Caco-2 (cell line): ENCODE measurements at regions not wholly inside any gene's neighbourhood (a gene's known extent, or its start where the extent isn't known, plus 50 kb on each side); places are given as distances from the start of the nearest gene placed in this dataset.

Experiments
- BruUV-seq: library from RNA; stranded (reverse); fragments of 400-500 nt; replicated peaks from 2 replicates; lab custom pipeline; 2021; lab: Mats Ljungman, UMichigan
- CTCF ChIA-PET: fragments of 300-600 bp; sonication (Branson Sonifier 250); formaldehyde crosslinking; loops from one replicate; lab custom pipeline; 2022; ENCODE audit warnings: antibody characterized with exemption; lab: Charles Lee
- POLR2A ChIA-PET: fragments of 300-600 bp; sonication (Branson Sonifier 250); formaldehyde crosslinking; loops from one replicate; lab custom pipeline; 2022; ENCODE audit warnings: antibody characterized with exemption; lab: Charles Lee
- DNase-seq, 2 experiments: peaks; one replicate each; pipeline versions ENCODE4 v3.0.0 to v3.0.0-alpha.2; 2020 to 2022
- H3K27me3 ChIP-seq: replicated peaks from 2 replicates; pipeline ENCODE4 v1.6.0; 2011; ENCODE audit warnings: low read length; ENCODE audit not compliant: control insufficient read depth, insufficient read depth
- H3K36me3 ChIP-seq: 2 replicates; pipeline ENCODE4 v1.5.1; 2011; ENCODE audit warnings: low read length; ENCODE audit not compliant: control insufficient read depth, insufficient read depth
- H3K4me1 ChIP-seq: fragments of 250-450 bp; sonication (Bioruptor Pico); 2 replicates; pipeline ENCODE4 v1.5.1; 2020; ENCODE audit warnings: mild to moderate bottlenecking
- H3K4me3 ChIP-seq: 2 replicates; pipeline ENCODE4 v1.5.1; 2011; ENCODE audit warnings: low read depth, mild to moderate bottlenecking, control low read depth, low read length
- H3K9me3 ChIP-seq: fragments of 250-450 bp; sonication (Bioruptor Pico); 2 replicates; pipeline ENCODE4 v1.5.1; 2020; ENCODE audit warnings: mild to moderate bottlenecking, moderate library complexity
- H3K27ac Mint-ChIP-seq: one replicate; pipeline ENCODE4 v1.8.0; 2022; ENCODE audit warnings: mixed read lengths; ENCODE audit not compliant: unreplicated experiment
- H3K27me3 Mint-ChIP-seq: one replicate; pipeline ENCODE4 v1.8.0; 2022; ENCODE audit warnings: mixed read lengths; ENCODE audit not compliant: insufficient read depth, unreplicated experiment
- H3K36me3 Mint-ChIP-seq: one replicate; pipeline ENCODE4 v1.8.0; 2022; ENCODE audit warnings: mild to moderate bottlenecking, mixed read lengths; ENCODE audit not compliant: insufficient read depth, unreplicated experiment
- H3K4me1 Mint-ChIP-seq: one replicate; pipeline ENCODE4 v1.8.0; 2022; ENCODE audit warnings: low read depth, mixed read lengths; ENCODE audit not compliant: unreplicated experiment
- H3K4me3 Mint-ChIP-seq: one replicate; pipeline ENCODE4 v1.8.0; 2022; ENCODE audit warnings: mild to moderate bottlenecking, moderate library complexity, mixed read lengths; ENCODE audit not compliant: unreplicated experiment
- H3K9me3 Mint-ChIP-seq: one replicate; pipeline ENCODE4 v1.8.0; 2022; ENCODE audit warnings: mixed read lengths; ENCODE audit not compliant: unreplicated experiment
- intact Hi-C: fragments of 100-400 bp; cut with micrococcal nuclease; formaldehyde crosslinking; loops from one replicate; pipeline ENCODE4 v1.10.0; 2022; ENCODE audit not compliant: unreplicated experiment
- TF ChIP-seq, protein P1 (sequence below), 2 experiments: fragments of 200-600 bp in 1 of 2; IDR thresholded peaks; 1 replicate in 1 of 2; 2 replicates in 1 of 2; pipeline versions ENCODE4 v1.5.1 to v1.8.0; 2011 to 2022; ENCODE audit warnings: antibody characterized with exemption in 1 of 2, control low read depth in 1 of 2, inconsistent platforms in 1 of 2, low read depth in 1 of 2, low read length in 1 of 2, mild to moderate bottlenecking in 1 of 2, moderate library complexity in 1 of 2; ENCODE audit not compliant: insufficient read depth in 1 of 2, severe bottlenecking in 1 of 2, unreplicated experiment in 1 of 2

DNA sequence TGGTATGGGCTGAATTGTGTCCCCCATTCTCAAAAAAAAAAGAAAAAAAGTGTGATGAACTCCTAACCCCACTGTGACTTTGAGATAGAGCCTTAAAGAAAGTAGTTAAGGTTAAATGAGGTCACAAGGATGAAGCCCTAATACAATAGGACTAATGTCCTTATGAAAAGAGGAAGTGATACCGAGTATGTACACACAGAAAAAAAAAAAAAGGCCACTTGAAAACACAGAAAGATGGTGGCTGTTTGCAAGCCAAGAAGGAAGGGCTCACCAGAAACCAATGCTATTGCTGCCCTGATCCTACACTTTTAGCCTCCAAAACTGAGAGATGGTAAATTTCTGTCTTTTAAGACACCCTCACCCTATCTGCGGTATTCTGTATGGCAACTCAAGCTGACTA, 955.6 kb downstream of the PCDH17 start:
- H3K36me3 Mint-ChIP-seq: no peaks in the 10 kb centered on the region
- Histone ChIP-seq H3K4me3 (no peak overlapping the region), H3K4me1 (no peaks in the 10 kb centered on the region), H3K36me3 (no peaks in the 10 kb centered on the region), H3K27me3 (no peaks in the 10 kb centered on the region), H3K9me3 (no peaks in the 10 kb centered on the region)
- POLR2A ChIA-PET: no interaction called here
- H3K9me3 Mint-ChIP-seq: no peaks in the 10 kb centered on the region
- DNase-seq: no peak
- CTCF ChIA-PET: no interaction called here
- H3K27me3 Mint-ChIP-seq: peaks cover 3% of the 10 kb centered on the region
- H3K4me1 Mint-ChIP-seq: no peaks in the 10 kb centered on the region
- intact Hi-C loops: no loop called here
- no peak overlapping the region for H3K27ac Mint-ChIP-seq
- TF ChIP-seq, protein P1, sequence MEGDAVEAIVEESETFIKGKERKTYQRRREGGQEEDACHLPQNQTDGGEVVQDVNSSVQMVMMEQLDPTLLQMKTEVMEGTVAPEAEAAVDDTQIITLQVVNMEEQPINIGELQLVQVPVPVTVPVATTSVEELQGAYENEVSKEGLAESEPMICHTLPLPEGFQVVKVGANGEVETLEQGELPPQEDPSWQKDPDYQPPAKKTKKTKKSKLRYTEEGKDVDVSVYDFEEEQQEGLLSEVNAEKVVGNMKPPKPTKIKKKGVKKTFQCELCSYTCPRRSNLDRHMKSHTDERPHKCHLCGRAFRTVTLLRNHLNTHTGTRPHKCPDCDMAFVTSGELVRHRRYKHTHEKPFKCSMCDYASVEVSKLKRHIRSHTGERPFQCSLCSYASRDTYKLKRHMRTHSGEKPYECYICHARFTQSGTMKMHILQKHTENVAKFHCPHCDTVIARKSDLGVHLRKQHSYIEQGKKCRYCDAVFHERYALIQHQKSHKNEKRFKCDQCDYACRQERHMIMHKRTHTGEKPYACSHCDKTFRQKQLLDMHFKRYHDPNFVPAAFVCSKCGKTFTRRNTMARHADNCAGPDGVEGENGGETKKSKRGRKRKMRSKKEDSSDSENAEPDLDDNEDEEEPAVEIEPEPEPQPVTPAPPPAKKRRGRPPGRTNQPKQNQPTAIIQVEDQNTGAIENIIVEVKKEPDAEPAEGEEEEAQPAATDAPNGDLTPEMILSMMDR (IDR thresholded peaks at IDR 0.05; ENCODE audit: insufficient read depth in 1 of 2, low read depth in 1 of 2, low read length in 1 of 2, severe bottlenecking in 1 of 2, unreplicated experiment in 1 of 2): no peak
- BruUV-seq: no TSS peak
- H3K4me3 Mint-ChIP-seq: no peak overlapping the region

DNA sequence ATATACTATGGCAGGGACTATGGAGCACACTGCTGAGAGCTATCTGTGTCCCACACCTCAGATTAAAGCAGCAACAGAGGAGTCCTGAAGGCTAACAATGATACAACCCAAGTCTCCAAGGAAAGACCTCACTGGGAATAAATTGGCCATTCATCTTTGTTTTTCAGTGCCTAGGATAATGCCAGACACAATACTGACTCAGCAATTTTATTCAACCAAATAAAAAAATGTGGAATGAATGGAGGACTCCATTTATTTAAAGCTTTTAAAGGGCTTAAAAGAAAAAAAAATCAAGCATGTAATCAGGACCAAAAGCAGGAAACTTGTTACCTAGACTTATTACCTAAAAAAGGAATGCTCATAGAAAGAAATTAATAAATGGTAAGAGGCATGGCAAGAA, 960.5 kb downstream of the PCDH17 start:
- intact Hi-C loops: no loop called here
- Mint-ChIP-seq H3K36me3 (no peaks in the 10 kb centered on the region), H3K27me3 (no peaks in the 10 kb centered on the region), H3K4me3 (no peak overlapping the region), H3K27ac (no peak overlapping the region), H3K9me3 (no peaks in the 10 kb centered on the region), H3K4me1 (no peaks in the 10 kb centered on the region)
- ChIA-PET CTCF (no interaction called here), POLR2A (no interaction called here)
- Histone ChIP-seq H3K9me3 (no peaks in the 10 kb centered on the region), H3K4me1 (no peaks in the 10 kb centered on the region), H3K27me3 (no peaks in the 10 kb centered on the region), H3K36me3 (no peaks in the 10 kb centered on the region), H3K4me3 (no peak overlapping the region)
- TF ChIP-seq, protein P1 (IDR thresholded peaks at IDR 0.05; ENCODE audit: insufficient read depth in 1 of 2, low read depth in 1 of 2, low read length in 1 of 2, severe bottlenecking in 1 of 2, unreplicated experiment in 1 of 2): no peak
- no peak for DNase-seq
- BruUV-seq: no TSS peak

DNA sequence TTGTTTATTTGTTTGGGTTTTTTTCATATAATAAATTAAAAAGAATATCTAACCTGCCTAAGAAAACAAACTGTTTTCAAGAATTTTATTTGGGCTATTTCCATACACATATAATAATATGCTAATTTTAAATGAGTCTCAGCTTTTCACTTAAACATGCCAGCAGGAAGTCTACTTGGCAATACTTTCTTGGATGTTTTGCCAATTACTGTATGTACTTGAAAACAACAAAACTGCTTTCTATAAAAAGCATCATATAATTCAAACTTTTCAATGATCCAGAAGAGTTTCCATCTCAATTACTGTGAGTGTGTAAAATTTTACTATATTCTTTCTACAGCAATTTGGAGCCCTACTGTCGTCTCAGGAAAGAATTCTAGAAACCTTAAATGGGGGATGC, 961.2 kb downstream of the PCDH17 start:
- H3K9me3 Mint-ChIP-seq: no peaks in the 10 kb centered on the region
- Histone ChIP-seq H3K9me3 (no peaks in the 10 kb centered on the region), H3K4me1 (peaks cover under 1% of the 10 kb centered on the region; the same call in 1 of the 2 replicates), H3K27me3 (no peaks in the 10 kb centered on the region), H3K4me3 (no peak overlapping the region), H3K36me3 (no peaks in the 10 kb centered on the region)
- BruUV-seq: no TSS peak
- no peaks in the 10 kb centered on the region for H3K4me1 Mint-ChIP-seq
- no peak overlapping the region for H3K27ac Mint-ChIP-seq
- TF ChIP-seq, protein P1 (IDR thresholded peaks at IDR 0.05; ENCODE audit: insufficient read depth in 1 of 2, low read depth in 1 of 2, low read length in 1 of 2, severe bottlenecking in 1 of 2, unreplicated experiment in 1 of 2): no peak
- intact Hi-C loops: no loop called here
- no peak for DNase-seq
- ChIA-PET POLR2A (no interaction called here), CTCF (no interaction called here)
- no peaks in the 10 kb centered on the region for H3K27me3 Mint-ChIP-seq
- H3K4me3 Mint-ChIP-seq: no peak overlapping the region
- H3K36me3 Mint-ChIP-seq: no peaks in the 10 kb centered on the region
